Activated CD8-positive, alpha-beta T cell treated with anti-CD3 and anti-CD28 coated beads for 36 hours (primary cell): ENCODE measurements at regions not wholly inside any gene's neighbourhood (a gene's known extent, or its start where the extent isn't known, plus 50 kb on each side); places are given as distances from the start of the nearest gene placed in this dataset.

Source experiments
- ATAC-seq: fragments of 200-7000 bp; cut with Tn5 transposase; one replicate; pipeline ENCODE4 v1.10.0; 2021; ENCODE audit warnings: mild to moderate bottlenecking, moderate library complexity
- CTCF ChIA-PET: fragments of 350-600 bp; sonication (Branson Sonifier 250); formaldehyde crosslinking; loops from one replicate; lab custom pipeline; 2021; ENCODE audit warnings: antibody characterized with exemption; lab: Charles Lee
- POLR2A ChIA-PET: fragments of 350-600 bp; sonication (Branson Sonifier 250); formaldehyde crosslinking; loops from one replicate; lab custom pipeline; 2021; ENCODE audit warnings: antibody characterized with exemption; lab: Charles Lee
- DNase-seq: peaks from one replicate; pipeline ENCODE4 v3.0.0-alpha.2; 2020
- H3K27ac Mint-ChIP-seq: one replicate; pipeline ENCODE4 v1.8.0; 2021; ENCODE audit warnings: mild to moderate bottlenecking, mixed read lengths
- H3K27me3 Mint-ChIP-seq: one replicate; pipeline ENCODE4 v1.8.0; 2021; ENCODE audit warnings: mixed read lengths
- H3K36me3 Mint-ChIP-seq: one replicate; pipeline ENCODE4 v1.8.0; 2021; ENCODE audit warnings: low read depth, mixed read lengths
- H3K4me1 Mint-ChIP-seq: one replicate; pipeline ENCODE4 v1.8.0; 2021; ENCODE audit warnings: low read depth, mixed read lengths
- H3K4me3 Mint-ChIP-seq: one replicate; pipeline ENCODE4 v1.8.0; 2021; ENCODE audit warnings: mild to moderate bottlenecking, moderate library complexity, mixed read lengths
- H3K9me3 Mint-ChIP-seq: one replicate; pipeline ENCODE4 v1.8.0; 2021; ENCODE audit warnings: mixed read lengths
- CTCF ChIP-seq: fragments of 200-600 bp; IDR thresholded peaks from one replicate; pipeline ENCODE4 v1.8.0; 2022; ENCODE audit warnings: antibody characterized with exemption, mild to moderate bottlenecking
- intact Hi-C: fragments of 100-400 bp; cut with micrococcal nuclease; formaldehyde crosslinking; loops from one replicate; pipeline ENCODE4 v1.10.0; 2022

GRCh38 chr5:26610577-26610976 lies 427.8 kb downstream of the CDH9 start:
- ATAC-seq (no peak), DNase-seq (no peak)
- ChIA-PET CTCF (no interaction called here), POLR2A (no interaction called here)
- no peaks in the 10 kb centered on the region for H3K36me3 Mint-ChIP-seq
- H3K27me3 Mint-ChIP-seq: no peaks in the 10 kb centered on the region
- H3K27ac Mint-ChIP-seq: no peak overlapping the region
- H3K4me3 Mint-ChIP-seq: no peak overlapping the region
- no peak for TF ChIP-seq CTCF
- peaks cover 11% of the 10 kb centered on the region for H3K9me3 Mint-ChIP-seq
- no peaks in the 10 kb centered on the region for H3K4me1 Mint-ChIP-seq
- intact Hi-C loops: no loop called here

GRCh38 chr5:26601563-26601962 lies 436.8 kb downstream of the CDH9 start:
- DNase-seq: no peak
- CTCF ChIA-PET: no interaction called here
- POLR2A ChIA-PET: no interaction called here
- no peak overlapping the region for H3K27ac Mint-ChIP-seq
- H3K27me3 Mint-ChIP-seq: no peaks in the 10 kb centered on the region
- H3K9me3 Mint-ChIP-seq: peaks cover 16% of the 10 kb centered on the region
- no peak for TF ChIP-seq CTCF
- no peak for ATAC-seq
- H3K36me3 Mint-ChIP-seq: no peaks in the 10 kb centered on the region
- intact Hi-C loops: no loop called here
- H3K4me3 Mint-ChIP-seq: no peak overlapping the region
- no peaks in the 10 kb centered on the region for H3K4me1 Mint-ChIP-seq

GRCh38 chr5:26582350-26583045 lies 455.9 kb downstream of the CDH9 start:
- ATAC-seq (no peak), DNase-seq (no peak)
- ChIA-PET CTCF (no interaction called here), POLR2A (no interaction called here)
- H3K4me1 Mint-ChIP-seq: no peaks in the 10 kb centered on the region
- TF ChIP-seq CTCF: no peak
- no peak overlapping the region for H3K4me3 Mint-ChIP-seq
- H3K36me3 Mint-ChIP-seq: no peaks in the 10 kb centered on the region
- intact Hi-C loops: no loop called here
- peaks cover 6% of the 10 kb centered on the region for H3K9me3 Mint-ChIP-seq
- H3K27me3 Mint-ChIP-seq: no peaks in the 10 kb centered on the region
- no peak overlapping the region for H3K27ac Mint-ChIP-seq

GRCh38 chr5:26579712-26580111 lies 458.7 kb downstream of the CDH9 start:
- DNase-seq: no peak
- ChIA-PET CTCF (no interaction called here), POLR2A (no interaction called here)
- H3K27me3 Mint-ChIP-seq: no peaks in the 10 kb centered on the region
- no peaks in the 10 kb centered on the region for H3K4me1 Mint-ChIP-seq
- H3K27ac Mint-ChIP-seq: no peak overlapping the region
- no peak for TF ChIP-seq CTCF
- H3K36me3 Mint-ChIP-seq: no peaks in the 10 kb centered on the region
- ATAC-seq: no peak
- H3K4me3 Mint-ChIP-seq: no peak overlapping the region
- H3K9me3 Mint-ChIP-seq: peaks cover 4% of the 10 kb centered on the region
- intact Hi-C loops: no loop called here

- intact Hi-C loops: no loop called here
- Mint-ChIP-seq H3K27me3 (no peaks in the 10 kb centered on the region), H3K4me3 (no peak overlapping the region), H3K36me3 (no peaks in the 10 kb centered on the region), H3K4me1 (no peaks in the 10 kb centered on the region), H3K27ac (no peak overlapping the region), H3K9me3 (peaks cover 4% of the 10 kb centered on the region)
- no peak for TF ChIP-seq CTCF
- DNase-seq (no peak), ATAC-seq (no peak)
- ChIA-PET CTCF (no interaction called here), POLR2A (no interaction called here)
These were observed 460.4 kb downstream of the CDH9 start for GRCh38 chr5:26578002-26578401.
